Inferior parietal cortex (tissue), 1 donor: ENCODE measurements at regions not wholly inside any gene's neighbourhood (a gene's known extent, or its start where the extent isn't known, plus 50 kb on each side); places are given as distances from the start of the nearest gene placed in this dataset.

Source experiments
- DNase-seq: peaks from one replicate; pipeline ENCODE4 v3.0.0-alpha.2; 2016; ENCODE audit errors: extremely low spot score

DNA sequence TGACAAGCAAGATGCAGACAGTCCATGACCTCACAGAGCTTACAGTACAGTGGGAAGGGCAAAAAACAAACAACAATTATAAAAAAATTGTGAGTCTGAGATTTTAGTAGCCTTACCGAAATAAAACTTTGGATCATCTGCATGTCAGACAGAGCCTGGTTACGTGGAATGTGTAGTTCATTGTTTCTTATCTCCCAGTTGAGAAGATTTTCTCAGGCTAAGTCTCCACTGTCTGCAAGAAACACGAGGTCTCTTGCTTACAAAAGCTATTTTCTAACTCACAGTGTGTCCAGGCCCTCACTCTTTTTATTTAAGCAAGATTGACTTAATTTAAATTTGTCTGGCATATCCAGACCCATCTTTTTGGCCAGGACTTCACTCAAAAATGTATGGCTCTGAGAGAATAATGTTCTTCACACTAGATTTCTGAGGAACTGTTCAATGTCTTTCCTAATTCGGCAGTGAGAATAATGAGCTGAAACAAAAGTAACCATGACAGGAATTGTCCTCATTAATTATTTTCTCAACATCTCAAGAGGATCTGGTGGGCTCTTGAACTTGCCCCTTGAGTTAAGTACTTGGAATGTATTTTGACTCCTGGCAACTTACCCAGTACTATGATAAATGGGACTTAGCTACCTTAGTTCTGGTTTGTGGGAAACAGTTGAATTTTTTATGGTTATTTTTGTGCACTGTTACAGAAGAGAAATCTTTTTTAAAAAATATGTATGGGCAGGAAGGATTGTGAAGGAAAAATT lies 265.1 kb upstream of the COL8A1 start:
- no peak for DNase-seq

- no peak for DNase-seq
Observed at GRCh38 chr3:99366663-99367429, 271.5 kb upstream of the COL8A1 start.

DNA sequence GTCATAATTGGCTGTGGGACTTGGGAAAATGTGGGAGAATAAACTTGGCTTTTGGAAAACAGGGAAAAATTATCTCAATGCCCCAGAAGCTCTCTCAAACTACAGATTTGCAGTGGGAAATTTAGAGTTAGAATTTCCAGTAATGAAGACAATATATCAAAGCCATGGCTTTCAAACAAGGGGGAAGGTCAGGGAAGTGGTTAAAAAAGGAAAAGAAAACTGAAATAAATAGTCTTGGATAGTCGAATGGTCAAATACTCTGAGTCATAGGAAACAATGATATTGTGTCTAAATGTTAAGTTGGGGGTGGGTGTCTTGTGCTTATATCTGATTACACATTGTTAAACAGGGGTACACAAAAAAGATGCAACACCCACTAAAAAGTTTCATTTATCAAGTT lies 272.4 kb upstream of the COL8A1 start:
- no peak for DNase-seq

DNA sequence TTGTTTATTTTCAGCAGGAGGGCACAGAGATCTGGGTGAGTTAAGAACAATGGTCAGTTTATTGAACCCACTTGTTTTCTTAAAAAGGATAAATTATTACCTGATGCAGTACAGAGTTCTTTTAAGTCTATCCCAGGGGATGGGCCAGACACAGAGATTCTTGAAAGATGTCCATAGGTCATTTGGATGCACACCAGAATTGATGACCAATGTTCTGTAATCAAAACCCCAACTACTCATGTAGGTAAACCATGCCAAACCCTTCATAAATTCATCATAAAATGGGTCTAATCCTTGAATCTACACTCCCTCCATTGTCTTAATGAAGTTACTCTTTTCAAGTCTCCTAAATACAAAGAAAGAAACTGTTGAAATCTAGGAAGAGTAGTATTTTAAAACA lies 273.0 kb upstream of the COL8A1 start:
- no peak for DNase-seq

DNA sequence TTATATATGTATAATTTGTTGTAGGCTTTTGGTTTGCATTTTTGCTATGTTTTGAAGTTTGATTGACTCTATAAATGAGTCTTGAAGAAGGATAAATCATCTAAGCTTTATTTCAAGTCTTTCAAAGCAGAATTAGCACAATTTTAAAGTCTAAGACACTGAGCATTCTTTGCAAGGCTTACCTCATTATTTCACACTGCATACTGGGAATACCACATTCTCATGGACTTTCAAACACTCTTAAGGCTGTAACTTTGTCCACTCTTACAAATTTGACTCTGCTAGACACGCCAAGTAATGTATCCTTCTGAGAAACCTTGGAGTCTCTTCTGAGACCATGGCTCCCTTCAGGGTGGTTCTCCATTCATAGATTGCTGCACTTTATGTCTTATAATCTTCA lies 281.3 kb upstream of the COL8A1 start:
- no peak for DNase-seq

DNA sequence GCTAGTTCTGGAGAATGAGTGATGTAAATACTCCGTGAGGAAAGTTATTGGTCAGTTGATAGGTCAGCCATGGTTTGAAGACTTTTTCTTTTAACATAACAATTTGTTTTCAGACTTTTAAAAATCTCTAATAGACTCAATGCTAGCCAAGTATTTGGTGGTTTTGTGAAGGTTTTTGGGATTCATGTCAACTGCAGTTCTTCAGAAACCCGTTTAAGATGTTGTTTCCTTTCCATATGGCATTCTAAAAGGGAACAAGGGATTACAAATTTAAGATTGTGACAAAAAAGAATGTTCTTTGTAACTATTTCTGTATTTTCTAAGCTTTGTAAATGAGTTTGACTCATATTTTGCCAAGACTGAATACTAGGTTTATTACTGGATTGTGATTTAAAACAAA lies 281.7 kb upstream of the COL8A1 start:
- DNase-seq = peak; percentile 11

DNA sequence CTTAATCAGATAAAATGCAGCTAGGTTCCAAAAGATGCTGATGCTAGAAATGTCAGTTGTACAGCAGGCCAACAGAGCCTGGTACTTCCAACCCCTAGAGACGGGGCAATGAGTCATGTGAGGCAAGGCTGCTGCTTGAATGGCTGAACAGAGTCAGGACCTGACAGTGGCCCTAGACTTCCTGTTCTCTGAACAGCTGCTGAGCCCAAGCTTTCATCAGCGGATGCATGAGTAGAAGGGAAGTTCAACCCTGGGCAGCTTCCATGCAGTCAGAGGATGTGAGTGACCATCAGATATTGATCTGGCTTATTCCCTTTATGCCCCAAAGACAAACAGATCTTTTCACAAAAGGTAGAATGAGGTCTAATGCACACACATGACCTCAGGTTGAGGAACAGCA lies 282.9 kb upstream of the COL8A1 start:
- DNase-seq = no peak

GRCh38 chr3:99352811-99353210 lies 285.6 kb upstream of the COL8A1 start:
- DNase-seq = no peak

GRCh38 chr3:99351122-99351521 lies 287.3 kb upstream of the COL8A1 start:
- no peak for DNase-seq

DNA sequence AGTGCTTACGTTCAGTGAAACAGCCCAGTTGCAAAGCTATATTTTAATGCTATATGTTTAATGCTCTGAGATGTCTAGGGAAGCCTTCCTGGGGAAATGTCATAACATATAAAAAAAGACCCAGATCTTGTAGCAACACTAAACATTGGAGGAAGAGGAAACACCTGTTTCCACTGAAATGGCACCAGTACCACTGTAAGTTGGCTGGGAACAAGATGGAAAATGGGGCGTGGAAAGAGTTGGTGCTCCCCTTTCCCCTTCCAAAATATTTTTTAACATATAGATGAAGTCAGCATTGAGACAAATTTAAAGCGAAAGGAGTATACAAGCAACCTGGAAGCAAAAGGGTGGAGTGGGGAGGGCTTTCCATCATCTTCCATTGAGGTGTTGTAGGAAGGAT lies 289.9 kb upstream of the COL8A1 start:
- no peak for DNase-seq

DNA sequence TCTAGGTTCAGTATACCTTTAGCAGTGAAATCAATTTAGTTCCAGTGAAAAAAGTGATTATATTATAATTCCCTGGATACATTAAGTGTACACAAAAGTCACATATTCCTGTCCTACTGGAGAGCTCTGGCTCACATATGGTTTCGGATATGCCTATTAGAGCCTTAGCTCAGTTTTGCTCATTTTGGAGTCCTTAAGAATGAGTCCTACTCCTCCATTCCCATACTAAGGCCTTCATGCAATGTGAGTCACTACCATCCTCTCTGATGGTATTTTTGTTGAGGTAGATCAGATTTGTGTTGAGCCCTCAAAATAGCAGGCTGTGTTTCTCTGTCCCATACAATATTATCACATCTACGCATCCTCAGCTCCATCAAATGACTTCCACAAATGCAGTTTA lies 294.2 kb upstream of the COL8A1 start:
- DNase-seq = no peak

- no peak for DNase-seq
Observed at GRCh38 chr3:99342383-99342782, 296.0 kb upstream of the COL8A1 start.

GRCh38 chr3:99339222-99339621 lies 299.2 kb upstream of the COL8A1 start:
- DNase-seq = no peak

DNA sequence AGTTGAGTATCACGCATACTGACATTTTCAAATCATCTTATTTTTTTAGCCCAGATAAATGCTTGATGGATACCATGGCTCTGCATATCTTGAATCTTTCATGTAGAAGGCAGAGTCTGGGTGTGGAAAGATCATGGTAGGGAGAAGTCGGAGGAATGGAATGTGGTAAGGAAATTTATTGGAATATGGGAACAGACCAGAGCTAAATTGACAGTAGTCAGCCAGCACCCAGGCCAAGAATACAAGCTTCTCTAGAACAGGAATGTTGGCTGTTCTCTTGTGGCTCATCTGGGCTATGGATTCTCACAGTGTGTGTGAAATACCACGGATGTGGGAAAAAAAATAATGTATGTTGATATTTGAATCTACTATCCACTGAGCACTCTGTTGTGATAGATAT lies 305.7 kb upstream of the COL8A1 start:
- DNase-seq = no peak

GRCh38 chr3:99332276-99332675 lies 306.1 kb upstream of the COL8A1 start:
- no peak for DNase-seq

DNA sequence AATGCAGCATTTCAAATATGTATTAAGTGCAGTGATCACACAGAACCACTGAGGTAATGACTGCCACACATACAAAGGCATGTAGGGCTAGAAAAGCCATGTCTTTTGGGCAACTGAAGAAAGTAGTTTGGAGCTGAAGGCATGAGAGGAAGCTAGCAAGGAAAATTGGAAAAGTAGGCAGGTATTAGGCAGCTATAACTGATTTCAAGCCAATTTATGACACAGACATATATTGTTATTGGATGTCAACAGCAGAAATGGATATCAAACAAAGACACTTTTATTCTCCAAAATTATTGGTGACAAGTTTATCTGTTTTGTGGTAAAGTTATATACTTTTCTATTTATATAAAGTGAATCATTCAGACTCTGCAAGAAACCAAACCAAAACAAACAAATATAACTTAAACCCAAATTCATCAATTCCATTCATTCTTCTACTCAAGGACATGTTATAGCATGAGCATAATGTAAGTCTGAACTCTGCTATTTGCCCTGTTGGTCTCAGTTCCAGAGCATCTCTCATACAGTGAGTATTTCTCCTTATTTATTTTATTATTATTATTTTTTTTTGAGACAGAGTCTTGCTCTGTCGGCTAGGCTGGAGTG lies 307.4 kb upstream of the COL8A1 start:
- DNase-seq = no peak

GRCh38 chr3:99330281-99330680 lies 308.1 kb upstream of the COL8A1 start:
- no peak for DNase-seq

- DNase-seq = no peak
Observed at GRCh38 chr3:99325402-99325801, 313.0 kb upstream of the COL8A1 start.

GRCh38 chr3:99324636-99325203 lies 313.7 kb upstream of the COL8A1 start:
- DNase-seq = no peak

- no peak for DNase-seq
Observed at GRCh38 chr3:99323940-99324339, 314.5 kb upstream of the COL8A1 start.

DNA sequence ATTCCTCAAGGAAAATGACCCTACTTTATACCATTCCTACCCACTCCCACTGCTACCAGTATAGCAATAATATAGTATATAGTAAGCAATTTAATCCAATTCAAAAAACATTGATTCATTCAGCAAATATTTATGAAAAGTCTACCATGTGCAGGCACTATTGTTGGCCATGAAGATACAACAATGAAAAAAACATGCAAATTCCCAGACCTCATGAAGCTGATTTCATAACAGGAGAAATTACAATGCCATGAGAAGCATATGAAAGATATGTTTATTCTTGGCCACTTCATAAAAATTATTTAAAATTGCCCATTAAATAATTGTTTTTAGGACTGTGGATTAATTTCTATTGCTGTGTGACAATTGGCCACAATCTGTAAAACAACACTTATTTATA lies 315.8 kb upstream of the COL8A1 start:
- no peak for DNase-seq

DNA sequence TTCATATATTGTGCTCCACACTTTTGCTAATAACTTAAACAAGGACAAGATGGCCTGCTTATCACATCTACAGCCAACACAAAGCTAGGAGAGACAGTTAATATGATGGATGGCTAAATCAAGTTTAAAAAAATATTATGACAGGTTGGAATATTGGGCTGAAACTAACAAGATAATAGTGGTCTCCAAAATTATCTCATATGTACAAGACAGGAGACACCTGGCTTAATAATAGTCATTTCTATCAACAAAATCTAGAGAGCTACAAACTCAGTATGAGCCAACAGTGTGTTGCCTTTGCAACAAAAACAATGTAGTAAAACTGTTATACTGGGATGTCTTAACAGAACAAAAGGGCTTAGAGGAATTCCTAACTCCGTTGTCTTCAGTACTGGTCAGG lies 317.1 kb upstream of the COL8A1 start:
- no peak for DNase-seq

DNA sequence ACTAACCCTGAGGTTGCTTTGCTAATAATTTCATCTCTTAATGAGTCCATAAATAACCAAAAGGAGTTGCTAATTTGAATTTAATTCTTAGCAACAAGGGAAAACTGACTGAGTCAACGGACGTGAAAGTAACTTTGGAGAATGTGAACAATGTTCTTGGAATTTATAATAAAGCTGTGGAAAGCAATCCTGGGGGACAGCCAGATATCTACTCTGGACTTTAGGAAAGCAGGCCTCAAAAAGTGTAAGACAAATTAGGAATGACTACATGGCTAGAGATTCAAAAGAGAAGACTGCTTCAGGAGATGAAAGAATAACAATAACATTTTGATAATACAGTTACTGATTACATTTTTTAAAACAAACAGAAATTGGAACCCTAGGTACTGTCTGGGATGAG lies 318.4 kb upstream of the COL8A1 start:
- no peak for DNase-seq
